GM12873 (cell line): ENCODE measurements at regions not wholly inside any gene's neighbourhood (a gene's known extent, or its start where the extent isn't known, plus 50 kb on each side); places are given as distances from the start of the nearest gene placed in this dataset.

Experiments
- CTCF ChIP-seq: IDR thresholded peaks from 2 replicates; pipeline ENCODE4 v1.5.1; 2012; ENCODE audit warnings: low read depth, mild to moderate bottlenecking, moderate library complexity, low read length, control low read depth; ENCODE audit not compliant: insufficient read depth; ENCODE audit errors: missing control alignments

- no peak for TF ChIP-seq CTCF
These were observed 606.8 kb downstream of the GBE1 start for GRCh38 chr3:81154611-81155143.

GRCh38 chr3:81152156-81152555, 609.3 kb downstream of the GBE1 start:
- TF ChIP-seq CTCF, result no peak

- no peak for TF ChIP-seq CTCF
These were observed 628.5 kb downstream of the GBE1 start for GRCh38 chr3:81132995-81133394.

GRCh38 chr3:81105789-81106488, 655.5 kb downstream of the GBE1 start:
- no peak for TF ChIP-seq CTCF

GRCh38 chr3:81105206-81105605, 656.2 kb downstream of the GBE1 start:
- TF ChIP-seq CTCF, result no peak

- TF ChIP-seq CTCF, result no peak
These were observed 663.6 kb downstream of the GBE1 start for GRCh38 chr3:81097889-81098288.

GRCh38 chr3:81095956-81096355, 665.5 kb downstream of the GBE1 start:
- no peak for TF ChIP-seq CTCF

GRCh38 chr3:81094986-81095385, 666.5 kb downstream of the GBE1 start:
- no peak for TF ChIP-seq CTCF
